Uterus (tissue), 3 donors: ENCODE measurements at regions not wholly inside any gene's neighbourhood (a gene's known extent, or its start where the extent isn't known, plus 50 kb on each side); places are given as distances from the start of the nearest gene placed in this dataset.

Experiments
- DNase-seq, 2 donors: peaks; one replicate each; pipeline ENCODE4 v3.0.0-alpha.2; 2019 to 2020
- H3K27ac ChIP-seq, 2 donors: fragments of 200-600 bp; sonication (generic); 1 replicate in 1 of 2; 2 replicates in 1 of 2; pipeline ENCODE4 v1.5.1; 2016 to 2018
- H3K27me3 ChIP-seq, 2 donors: fragments of 200-600 bp; sonication (generic); one replicate each; pipeline ENCODE4 v1.5.1; 2018 to 2019; ENCODE audit warnings: control low read depth in 1 of 2
- H3K36me3 ChIP-seq, 2 donors: fragments of 200-600 bp; sonication (generic); one replicate each; pipeline ENCODE4 v1.5.1; 2019; ENCODE audit warnings: control low read depth in 1 of 2
- H3K4me1 ChIP-seq, 2 donors: fragments of 200-600 bp; sonication (generic); one replicate each; pipeline ENCODE4 v1.5.1; 2018 to 2019; ENCODE audit warnings: control low read depth in 1 of 2
- H3K4me3 ChIP-seq, 2 donors: fragments of 200-600 bp; sonication (generic); 1 replicate in 1 of 2; 2 replicates in 1 of 2; pipeline ENCODE4 v1.5.1; 2018 to 2019; ENCODE audit warnings: mild to moderate bottlenecking in 1 of 2
- H3K9me3 ChIP-seq, 2 donors: fragments of 200-600 bp; sonication (generic); one replicate each; pipeline ENCODE4 v1.5.1; 2019; ENCODE audit warnings: control low read depth in 1 of 2
- POLR2A ChIP-seq, 2 donors: fragments of 450-650 bp; IDR thresholded peaks; one replicate each; pipeline ENCODE4 v1.6.1; 2016; ENCODE audit warnings: antibody characterized with exemption in 2 of 2, mild to moderate bottlenecking in 1 of 2, moderate library complexity in 1 of 2
- intact Hi-C: fragments of 100-400 bp; cut with DNase I; formaldehyde crosslinking; loops from one replicate; pipeline ENCODE4 v1.15.1; 2023; ENCODE audit warnings: low total_unique reads
- TF ChIP-seq, protein P1 (sequence below), 4 experiments: fragments of 200-600 bp in 2 of 4; fragments of 450-650 bp in 2 of 4; sonication (generic) in 2 of 4; IDR thresholded peaks; one replicate each; pipeline ENCODE4 v1.5.1; 2016 to 2019; ENCODE audit warnings: antibody characterized with exemption in 4 of 4, mild to moderate bottlenecking in 2 of 4, moderate library complexity in 1 of 4
- donor health status: DM: yes; HTN: yes; CAD: no.

DNA sequence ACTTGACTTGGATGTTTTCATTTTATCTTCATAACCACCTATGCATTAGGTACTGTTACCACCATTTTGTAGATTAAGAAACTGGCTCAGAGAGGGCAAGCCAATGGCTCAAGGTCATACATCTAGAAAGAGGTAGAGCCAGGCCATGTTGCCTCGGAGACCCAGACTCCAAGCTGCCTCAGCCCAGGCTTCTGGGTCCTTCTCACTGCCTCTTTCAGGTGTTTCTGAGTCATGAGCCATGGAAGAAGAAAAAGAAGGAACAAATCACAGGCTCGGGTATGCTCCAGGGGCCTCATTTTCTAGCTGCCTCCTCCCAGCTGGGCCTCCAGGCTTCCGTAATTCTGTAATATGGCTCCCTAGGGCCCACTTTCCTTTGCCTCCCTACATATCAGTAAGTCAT lies 226.5 kb upstream of the TOPAZ1 start:
- no peaks in the 10 kb centered on the region for H3K27me3 ChIP-seq
- no peaks in the 10 kb centered on the region for H3K9me3 ChIP-seq
- no peaks in the 10 kb centered on the region for H3K4me1 ChIP-seq
- intact Hi-C loops, result no loop called here
- H3K36me3 ChIP-seq, result no peaks in the 10 kb centered on the region
- TF ChIP-seq, protein P1, sequence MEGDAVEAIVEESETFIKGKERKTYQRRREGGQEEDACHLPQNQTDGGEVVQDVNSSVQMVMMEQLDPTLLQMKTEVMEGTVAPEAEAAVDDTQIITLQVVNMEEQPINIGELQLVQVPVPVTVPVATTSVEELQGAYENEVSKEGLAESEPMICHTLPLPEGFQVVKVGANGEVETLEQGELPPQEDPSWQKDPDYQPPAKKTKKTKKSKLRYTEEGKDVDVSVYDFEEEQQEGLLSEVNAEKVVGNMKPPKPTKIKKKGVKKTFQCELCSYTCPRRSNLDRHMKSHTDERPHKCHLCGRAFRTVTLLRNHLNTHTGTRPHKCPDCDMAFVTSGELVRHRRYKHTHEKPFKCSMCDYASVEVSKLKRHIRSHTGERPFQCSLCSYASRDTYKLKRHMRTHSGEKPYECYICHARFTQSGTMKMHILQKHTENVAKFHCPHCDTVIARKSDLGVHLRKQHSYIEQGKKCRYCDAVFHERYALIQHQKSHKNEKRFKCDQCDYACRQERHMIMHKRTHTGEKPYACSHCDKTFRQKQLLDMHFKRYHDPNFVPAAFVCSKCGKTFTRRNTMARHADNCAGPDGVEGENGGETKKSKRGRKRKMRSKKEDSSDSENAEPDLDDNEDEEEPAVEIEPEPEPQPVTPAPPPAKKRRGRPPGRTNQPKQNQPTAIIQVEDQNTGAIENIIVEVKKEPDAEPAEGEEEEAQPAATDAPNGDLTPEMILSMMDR (IDR thresholded peaks at IDR 0.05), result no peak
- no peak for TF ChIP-seq POLR2A (IDR thresholded peaks at IDR 0.05)
- H3K4me3 ChIP-seq, result no peak overlapping the region
- no peak for DNase-seq
- no peak overlapping the region for H3K27ac ChIP-seq

DNA sequence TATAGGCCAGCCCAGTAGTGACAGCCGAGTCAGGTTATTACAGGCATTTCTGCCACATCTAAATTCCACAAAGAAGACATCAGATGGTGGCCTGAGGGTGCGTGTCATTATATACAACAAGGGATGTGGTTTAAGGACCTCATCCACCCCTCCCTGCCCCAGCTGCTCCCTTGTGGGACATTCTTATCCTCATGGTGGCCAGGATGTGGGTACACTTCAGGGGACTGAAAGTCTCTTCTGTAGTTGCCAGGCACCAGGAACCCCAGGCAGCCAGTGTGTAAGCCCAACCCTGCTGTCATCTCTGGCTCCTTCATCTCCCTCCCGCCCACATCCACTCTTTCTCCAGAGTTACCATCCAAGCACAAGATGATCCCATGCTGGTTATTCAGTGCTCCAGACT lies 224.9 kb upstream of the TOPAZ1 start:
- H3K27ac ChIP-seq, result no peak overlapping the region
- intact Hi-C loops, result no loop called here

DNA sequence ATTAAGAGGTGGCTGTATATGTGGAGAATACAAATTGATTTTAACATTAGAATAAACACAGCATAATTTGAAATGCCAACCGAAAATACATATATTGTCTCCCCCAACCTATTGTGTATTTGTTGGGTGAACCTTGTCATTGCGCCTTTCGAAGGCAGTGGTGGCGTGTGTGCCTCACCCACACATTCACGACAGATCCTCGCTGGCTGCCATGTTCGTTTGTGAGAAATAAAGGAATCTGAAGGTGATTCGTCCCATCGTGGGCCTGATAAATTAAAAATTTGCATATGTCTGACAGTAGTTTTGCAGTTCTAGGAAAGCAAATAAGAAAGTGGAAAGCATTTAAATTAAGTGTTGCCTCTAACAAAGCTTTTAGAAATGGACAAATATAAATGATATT lies 222.8 kb upstream of the TOPAZ1 start:
- no peak for DNase-seq
- no peak for TF ChIP-seq POLR2A (IDR thresholded peaks at IDR 0.05)
- TF ChIP-seq, protein P1 (IDR thresholded peaks at IDR 0.05), result no peak
- Histone ChIP-seq H3K4me1 (peaks cover 0 to 8% of the 10 kb centered on the region in 2 donors), H3K36me3 (no peaks in the 10 kb centered on the region), H3K27me3 (peaks cover 0 to 21% of the 10 kb centered on the region in 2 donors), H3K9me3 (no peaks in the 10 kb centered on the region), H3K4me3 (no peak overlapping the region), H3K27ac (no peak overlapping the region)
- intact Hi-C loops, result no loop called here

More for the DNA sequence above, 224.9 kb upstream of the TOPAZ1 start:
- no peaks in the 10 kb centered on the region for H3K9me3 ChIP-seq
- peaks cover 0 to 2% of the 10 kb centered on the region in 2 donors for H3K27me3 ChIP-seq
- H3K4me3 ChIP-seq, result no peak overlapping the region
- DNase-seq, result no peak
- TF ChIP-seq, protein P1 (IDR thresholded peaks at IDR 0.05), result no peak
- TF ChIP-seq POLR2A (IDR thresholded peaks at IDR 0.05), result no peak
- peaks cover 0 to 2% of the 10 kb centered on the region in 2 donors for H3K4me1 ChIP-seq
- no peaks in the 10 kb centered on the region for H3K36me3 ChIP-seq

DNA sequence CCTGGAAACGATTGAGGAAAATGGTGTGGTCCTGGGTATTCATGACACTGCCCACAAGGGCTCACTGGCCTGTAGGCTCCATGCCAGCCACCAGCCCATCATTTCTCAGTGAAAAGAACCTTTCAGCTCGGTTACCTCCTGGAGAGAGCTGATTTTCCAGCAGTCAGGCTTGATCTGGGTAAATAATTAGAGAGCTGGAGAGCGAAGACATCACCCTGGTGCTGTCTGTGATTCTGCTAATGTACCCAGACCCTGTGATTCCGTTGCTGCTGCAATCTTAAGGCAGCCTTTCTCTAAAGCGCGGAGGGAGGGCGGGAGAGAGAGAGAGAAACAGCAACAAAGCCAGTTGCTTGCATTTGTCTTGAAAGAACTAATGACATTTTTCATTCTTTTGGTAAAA lies 221.9 kb upstream of the TOPAZ1 start:
- no peak for TF ChIP-seq POLR2A (IDR thresholded peaks at IDR 0.05)
- TF ChIP-seq, protein P1 (IDR thresholded peaks at IDR 0.05), result no peak
- Histone ChIP-seq H3K27me3 (peaks cover 0 to 21% of the 10 kb centered on the region in 2 donors), H3K36me3 (no peaks in the 10 kb centered on the region), H3K27ac (no peak overlapping the region), H3K4me1 (peaks cover 0 to 8% of the 10 kb centered on the region in 2 donors), H3K9me3 (no peaks in the 10 kb centered on the region), H3K4me3 (no peak overlapping the region)
- intact Hi-C loops, result no loop called here
- DNase-seq, result no peak

DNA sequence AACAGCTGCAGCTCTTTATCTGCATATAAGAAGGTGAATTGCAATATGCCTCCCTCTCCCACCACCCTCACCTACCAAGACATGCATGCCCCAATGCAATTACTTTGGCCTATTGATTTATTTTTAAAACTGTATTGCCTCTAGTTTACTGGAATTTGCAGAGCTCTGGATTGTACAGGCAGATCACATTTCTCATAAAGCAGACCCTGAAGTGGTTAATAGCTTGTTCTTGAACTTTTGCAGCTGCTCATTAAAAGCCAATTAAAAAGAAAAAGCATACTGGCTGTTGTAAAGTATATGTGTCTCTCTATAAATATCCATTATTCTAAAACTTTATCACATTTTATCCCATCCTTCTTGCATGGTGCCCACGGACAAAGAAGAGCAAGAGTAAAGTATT lies 221.5 kb upstream of the TOPAZ1 start:
- intact Hi-C loops, result no loop called here
- TF ChIP-seq, protein P1 (IDR thresholded peaks at IDR 0.05), result no peak
- no peak for TF ChIP-seq POLR2A (IDR thresholded peaks at IDR 0.05)
- Histone ChIP-seq H3K4me1 (peaks cover 0 to 8% of the 10 kb centered on the region in 2 donors), H3K27me3 (peaks cover 0 to 21% of the 10 kb centered on the region in 2 donors), H3K36me3 (no peaks in the 10 kb centered on the region), H3K4me3 (no peak overlapping the region), H3K27ac (no peak overlapping the region), H3K9me3 (no peaks in the 10 kb centered on the region)
- DNase-seq, result no peak
